NCI-H2171 treated with DMSO at 0.1 percent for 48 hours (cell line): ENCODE measurements at regions not wholly inside any gene's neighbourhood (a gene's known extent, or its start where the extent isn't known, plus 50 kb on each side); places are given as distances from the start of the nearest gene placed in this dataset.

Experiments
- DNase-seq: peaks from one replicate; lab custom pipeline; 2025; lab: John Stamatoyannopoulos, UW

DNA sequence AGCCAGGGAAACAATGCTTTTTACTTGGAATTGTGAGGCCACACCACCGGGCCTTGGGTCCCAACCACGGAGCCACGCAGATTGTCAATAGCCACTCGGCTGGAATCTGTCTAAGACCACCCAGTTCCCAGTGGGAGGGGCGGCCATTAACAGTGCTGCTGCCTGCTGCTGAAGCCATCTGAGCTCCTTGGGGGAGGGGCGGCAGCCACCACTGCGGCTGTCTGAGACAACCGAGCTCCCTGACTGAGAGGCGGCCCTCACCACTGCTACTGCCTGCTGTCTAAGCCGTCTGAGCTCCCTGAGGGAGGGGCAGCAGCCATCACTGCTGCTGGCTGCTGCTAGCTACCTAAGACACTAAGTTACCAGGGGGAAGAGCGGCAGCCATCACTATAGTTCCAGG, 64.3 kb downstream of the DMRTA2 start:
- DNase-seq = peak; percentile 15

DNA sequence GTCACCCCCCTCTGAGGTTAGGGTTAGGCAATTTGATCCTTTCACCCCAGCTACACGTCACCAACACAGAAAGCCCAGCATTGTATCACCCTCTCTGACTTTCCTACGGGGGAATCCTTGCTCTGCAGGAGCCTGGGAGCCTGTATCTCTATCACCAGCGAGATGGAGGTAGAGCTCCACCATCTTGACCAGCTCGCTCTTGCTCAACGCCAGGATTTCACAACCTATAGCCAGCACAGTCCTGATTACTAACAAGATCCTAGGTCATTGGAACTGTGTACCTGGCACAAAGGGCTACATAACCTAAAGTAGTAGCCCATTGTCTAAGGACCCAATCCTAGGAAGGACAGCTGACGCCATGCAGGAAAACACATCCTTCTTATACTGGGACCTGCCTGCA, 66.1 kb downstream of the DMRTA2 start:
- DNase-seq = no peak

DNA sequence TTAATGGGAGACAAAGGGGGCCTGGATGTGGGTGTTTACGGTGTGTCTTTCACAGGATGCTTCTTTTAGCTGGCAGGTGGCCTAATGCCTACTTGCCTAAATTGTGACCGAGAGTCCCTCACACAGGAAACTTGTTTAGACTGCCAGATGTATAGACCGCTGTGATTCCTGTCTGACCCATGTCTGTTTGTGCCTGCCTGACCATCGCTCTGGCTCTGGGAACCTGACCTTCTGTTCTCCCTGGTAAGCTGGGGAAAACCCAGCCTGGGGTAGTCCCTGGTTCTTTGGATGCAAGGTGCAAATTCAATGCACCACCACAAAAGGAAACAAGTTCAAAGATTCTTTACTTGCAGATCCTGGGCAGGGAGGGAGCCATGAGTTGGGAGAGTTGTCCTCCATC, 68.4 kb downstream of the DMRTA2 start:
- DNase-seq = no peak

DNA sequence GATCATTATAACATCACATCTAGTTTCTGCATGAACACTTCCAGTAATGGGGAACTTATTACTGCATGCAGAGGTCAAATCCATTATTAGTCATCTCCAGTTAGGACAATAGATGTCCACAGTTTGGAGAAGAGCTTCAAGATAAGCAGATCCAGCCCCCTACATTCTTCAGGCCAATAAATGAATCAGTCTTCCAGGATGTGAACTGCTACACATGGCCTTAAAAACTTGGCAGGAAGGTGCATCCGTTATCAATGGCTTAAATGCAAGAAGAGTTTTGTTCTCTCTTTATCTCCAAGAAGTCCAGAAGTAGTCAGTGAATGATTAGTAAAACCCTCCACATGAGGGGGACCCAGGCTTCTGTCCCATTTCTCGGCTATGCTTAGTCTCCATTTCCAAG, 70.8 kb downstream of the DMRTA2 start:
- no peak for DNase-seq

DNA sequence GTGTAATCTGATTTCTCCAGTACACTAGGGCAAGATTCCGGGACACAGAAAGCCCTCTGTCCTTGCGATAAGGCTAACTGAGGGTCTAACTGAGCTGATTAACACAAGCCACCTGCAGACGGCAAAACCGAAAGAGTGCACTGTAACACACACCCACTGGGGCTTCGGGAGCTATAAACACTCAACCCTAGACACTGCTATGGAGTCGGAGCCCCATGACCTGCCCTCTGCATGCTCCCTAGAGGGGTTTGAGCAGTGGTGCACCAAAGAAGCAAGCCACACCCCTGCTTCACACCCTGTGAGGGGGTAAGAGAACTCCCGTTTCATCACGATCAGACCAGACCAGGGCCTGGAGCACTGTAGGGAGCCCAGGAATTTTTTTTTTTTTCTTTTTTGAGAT, 72.4 kb downstream of the DMRTA2 start:
- no peak for DNase-seq

DNA sequence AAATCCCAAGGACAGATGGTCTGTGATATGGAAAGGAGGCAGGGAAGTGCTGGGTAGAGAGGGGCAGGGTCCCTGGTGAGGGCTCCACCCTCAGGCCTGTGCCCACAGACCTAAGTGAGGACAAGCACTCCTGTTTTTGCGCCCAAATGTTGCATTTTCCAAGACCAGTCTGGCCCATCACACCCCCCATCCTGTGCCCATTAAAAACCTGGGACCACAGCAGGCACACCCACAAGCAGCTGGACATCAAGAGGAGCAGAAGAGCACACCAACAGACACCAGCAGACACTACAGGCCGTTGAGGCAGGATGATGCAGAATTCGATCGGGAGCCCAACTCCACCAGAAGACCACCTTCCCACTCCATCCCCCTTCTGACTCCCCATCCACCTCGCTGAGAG, 72.8 kb downstream of the DMRTA2 start:
- no peak for DNase-seq

- no peak for DNase-seq
Measured at GRCh38 chr1:50349242-50349565, 74.0 kb downstream of the DMRTA2 start.

DNA sequence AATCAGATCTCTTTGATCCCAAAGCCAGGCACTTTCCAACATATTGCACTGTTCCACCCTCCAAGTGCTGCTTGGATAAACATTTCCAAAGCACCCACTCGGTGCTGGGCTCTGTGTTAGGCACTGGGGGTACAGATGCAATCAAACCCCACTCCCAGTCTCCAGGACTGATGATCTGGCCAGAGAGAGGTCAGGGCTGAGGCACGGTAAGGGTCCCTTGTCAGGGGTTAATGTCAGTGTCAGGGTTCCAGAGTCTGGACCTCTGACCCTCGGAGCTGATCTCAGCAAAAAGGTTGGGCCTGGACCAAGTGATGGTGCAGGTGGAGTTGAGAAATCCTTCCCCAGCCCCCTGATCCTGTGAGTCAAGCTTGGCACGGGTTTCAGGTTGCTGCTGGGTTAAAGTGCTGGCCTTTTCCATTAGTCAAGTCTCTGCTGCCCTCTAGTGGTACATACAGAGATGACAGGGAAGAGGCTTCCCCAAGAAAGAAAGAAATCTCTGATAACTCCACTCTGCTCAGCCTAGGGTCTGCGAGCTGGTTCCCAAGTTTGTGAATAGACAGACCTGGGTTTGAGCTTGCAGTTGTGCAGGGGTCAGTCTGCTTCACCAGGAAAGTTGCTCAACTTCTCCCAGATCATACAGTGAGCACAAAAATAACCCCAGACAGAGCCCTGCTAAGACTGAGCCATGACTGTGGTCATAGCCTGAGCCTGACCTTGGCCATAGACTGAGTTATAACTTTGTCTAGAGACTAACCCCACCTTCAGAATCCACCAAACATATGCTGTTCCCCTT, 74.6 kb downstream of the DMRTA2 start:
- DNase-seq = peak; percentile 84

GRCh38 chr1:50347933-50348332, 75.3 kb downstream of the DMRTA2 start:
- DNase-seq = no peak

- no peak for DNase-seq
Measured at GRCh38 chr1:50346621-50347020, 76.6 kb downstream of the DMRTA2 start.

- no peak for DNase-seq
Measured at GRCh38 chr1:50343323-50343722, 79.9 kb downstream of the DMRTA2 start.

DNA sequence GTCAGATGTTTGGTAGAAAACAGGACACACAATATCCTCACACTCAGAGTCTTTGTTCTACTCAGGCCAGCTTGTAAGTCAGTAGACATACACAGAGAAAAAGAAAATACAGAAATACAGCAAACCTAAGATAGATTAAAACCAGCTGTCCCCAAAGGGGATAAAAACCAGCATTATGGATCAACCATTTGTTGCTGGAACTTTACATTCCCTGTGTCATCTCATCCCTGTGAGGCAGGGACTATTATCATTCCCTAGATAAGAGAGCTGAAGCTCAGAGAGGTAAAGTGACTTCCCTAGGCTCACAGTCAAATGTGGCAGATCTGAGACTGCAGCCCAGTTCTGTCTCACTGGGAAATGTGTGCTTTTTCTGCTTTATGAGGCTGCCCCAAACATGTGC, 80.7 kb downstream of the DMRTA2 start:
- DNase-seq = no peak

GRCh38 chr1:50335036-50335435, 88.2 kb downstream of the DMRTA2 start:
- DNase-seq = no peak

GRCh38 chr1:50333595-50333974, 89.7 kb downstream of the DMRTA2 start:
- DNase-seq = no peak

DNA sequence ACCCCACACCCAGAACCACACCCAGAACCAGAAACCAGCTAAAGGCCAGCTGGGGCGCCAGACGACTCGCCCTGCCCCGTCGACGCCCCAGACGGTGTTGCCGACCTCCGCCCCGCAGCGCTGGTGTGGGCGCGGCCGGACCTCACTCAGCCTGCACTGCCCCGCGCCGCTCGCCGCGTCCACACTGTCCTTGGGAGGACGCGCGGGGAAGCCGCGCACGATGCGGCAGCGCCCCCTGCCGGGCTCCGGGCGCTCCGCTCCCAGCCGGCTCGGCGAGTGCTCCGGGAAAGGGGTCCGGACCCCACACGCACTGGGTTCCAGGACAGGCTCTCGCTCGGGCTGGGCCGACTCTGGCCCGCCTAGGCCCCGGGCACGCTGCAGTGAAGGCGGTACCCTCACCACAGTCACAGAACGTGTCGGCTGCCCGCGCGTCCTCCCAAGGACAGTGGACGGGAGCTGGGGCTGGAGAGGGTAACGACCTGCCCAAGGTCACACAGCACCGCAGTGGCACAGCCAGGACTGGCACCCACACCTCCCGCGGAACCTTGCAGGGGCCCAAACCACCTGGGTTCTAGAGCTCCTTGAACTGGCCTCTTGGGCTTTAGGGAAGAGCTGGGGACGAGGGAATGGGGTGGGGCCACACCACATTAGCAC, 90.2 kb downstream of the DMRTA2 start:
- no peak for DNase-seq

GRCh38 chr1:50329332-50329932, 93.8 kb downstream of the DMRTA2 start:
- DNase-seq = no peak

- DNase-seq = no peak
Measured at GRCh38 chr1:50328552-50328951, 94.7 kb downstream of the DMRTA2 start.

DNA sequence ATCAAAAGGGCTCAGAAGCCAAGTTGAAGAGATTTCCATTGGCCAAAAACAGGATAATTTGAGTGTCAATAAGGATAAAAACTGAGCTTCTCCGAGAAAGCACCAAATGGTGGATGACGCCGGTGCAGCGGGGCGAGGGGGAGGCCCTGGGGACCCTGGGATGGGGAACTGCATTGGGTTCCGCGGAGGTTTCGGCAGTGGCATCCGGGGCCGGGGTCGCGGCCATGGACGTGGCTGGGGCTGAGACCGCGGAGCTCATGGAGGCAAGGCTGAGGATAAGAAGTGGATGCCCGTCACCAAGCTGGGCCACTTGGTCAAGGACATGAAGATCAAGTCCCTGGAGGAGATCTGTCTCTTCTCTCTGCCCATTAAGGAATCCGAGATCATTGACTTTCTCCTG, 97.2 kb downstream of the DMRTA2 start:
- no peak for DNase-seq

DNA sequence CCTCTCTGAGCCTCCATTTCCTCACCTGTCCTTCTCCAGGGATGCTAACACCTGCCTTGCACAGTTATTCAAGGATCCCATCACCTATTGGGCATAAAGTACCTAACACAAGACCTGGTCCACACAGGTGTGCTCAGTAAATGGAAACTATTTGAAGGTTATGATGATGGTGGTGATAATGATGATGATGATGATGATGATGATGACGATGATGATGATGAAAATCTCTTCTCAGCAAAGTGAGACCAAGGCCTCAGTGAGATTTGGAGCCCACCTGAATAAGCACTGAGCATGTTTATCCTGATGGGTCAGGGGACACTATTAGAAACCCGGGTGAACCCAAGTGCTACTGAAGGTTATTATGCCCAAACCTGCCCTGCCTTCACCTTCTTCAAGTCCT, 100.7 kb downstream of the DMRTA2 start:
- DNase-seq = no peak

GRCh38 chr1:50318428-50318827, 104.8 kb downstream of the DMRTA2 start:
- DNase-seq = no peak

GRCh38 chr1:50308878-50309277, 114.4 kb downstream of the DMRTA2 start:
- DNase-seq = no peak

- no peak for DNase-seq
Measured at GRCh38 chr1:50305808-50306207, 117.4 kb downstream of the DMRTA2 start.

GRCh38 chr1:50300297-50300696, 122.9 kb downstream of the DMRTA2 start:
- DNase-seq = no peak

DNA sequence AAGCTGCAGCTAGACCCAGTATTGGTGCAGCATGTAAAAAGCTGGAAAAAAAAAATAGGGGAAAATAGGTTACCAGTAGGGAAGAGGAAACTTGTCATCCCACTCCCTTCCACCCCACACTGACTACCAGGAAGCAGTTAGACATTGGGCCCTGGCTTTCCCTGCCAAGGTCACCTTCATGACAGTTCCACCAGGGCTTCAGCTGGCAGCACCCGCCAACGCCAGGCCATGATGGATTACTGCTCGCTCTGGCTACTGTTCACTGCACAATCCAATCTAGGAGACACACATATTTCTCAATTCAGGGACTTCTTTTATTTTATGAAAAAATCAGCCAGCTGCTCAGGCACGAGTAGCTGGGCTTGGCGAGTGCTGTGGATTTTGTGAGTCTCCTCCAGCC, 127.7 kb downstream of the DMRTA2 start:
- DNase-seq = peak; percentile 11
